K562 (cell line): ENCODE measurements at regions not wholly inside any gene's neighbourhood (a gene's known extent, or its start where the extent isn't known, plus 50 kb on each side); places are given as distances from the start of the nearest gene placed in this dataset.

ENCODE experiments used
- ATAC-seq: fragments of 200-7000 bp; cut with Tn5 transposase; 3 replicates; pipeline ENCODE4 v1.9.1; 2020; ENCODE audit warnings: moderate library complexity
- BruUV-seq: library from RNA; stranded (reverse); fragments of 400-500 nt; replicated peaks from 2 replicates; lab custom pipeline; 2021; lab: Mats Ljungman, UMichigan
- CTCF ChIA-PET: fragments of 300-600 bp; formaldehyde crosslinking; extraction: SDS; loops from one replicate; lab custom pipeline; 2021; ENCODE audit warnings: low intra/inter-chr PET ratio; lab: Yijun Ruan, JAX
- POLR2A ChIA-PET: fragments of 300-600, 350-650 bp; sonication (Branson Sonifier 250); formaldehyde crosslinking; extraction: SDS; loops from one replicate; lab custom pipeline; 2021; ENCODE audit warnings: antibody characterized with exemption, inconsistent platforms; lab: Yijun Ruan, JAX
- DNase-seq, 4 experiments: peaks; one replicate each; pipeline versions ENCODE4 v3.0.0 to v3.0.0-alpha.2; 2011 to 2018; ENCODE audit warnings: low spot score in 3 of 4, mixed read lengths in 3 of 4; ENCODE audit errors: extremely low read depth in 1 of 4
- FAIRE-seq: peaks from 2 replicates; lab custom pipeline; 2011; peaks lifted over from hg19 to GRCh38; lab: Jason Lieb, UNC
- H2AFZ ChIP-seq: 2 replicates; pipeline ENCODE4 v1.6.0; 2011; ENCODE audit warnings: low read depth, low read length, control low read depth, inconsistent platforms
- H3K27ac ChIP-seq: fragments of 200-600 bp; 3 replicates; pipeline ENCODE4 v1.8.0; 2011; ENCODE audit warnings: low read depth, mild to moderate bottlenecking, control low read depth, inconsistent platforms, low read length, moderate library complexity, mixed read lengths; ENCODE audit errors: extremely low read depth
- H3K27me3 ChIP-seq, 2 experiments: fragments of 300-600 bp in 1 of 2; 2 replicates in 1 of 2; 3 replicates in 1 of 2; pipeline versions ENCODE4 v1.6.0 to v1.8.0; 2011; ENCODE audit warnings: inconsistent platforms in 2 of 2, low read length in 2 of 2, mild to moderate bottlenecking in 1 of 2, mixed read lengths in 1 of 2, moderate library complexity in 1 of 2; ENCODE audit not compliant: control insufficient read depth in 2 of 2, insufficient read depth in 2 of 2
- H3K36me3 ChIP-seq: fragments of 300-600 bp; 3 replicates; pipeline ENCODE4 v1.8.0; 2011; ENCODE audit warnings: mild to moderate bottlenecking, low read length, inconsistent platforms; ENCODE audit not compliant: control insufficient read depth, insufficient read depth
- H3K4me1 ChIP-seq, 2 experiments: fragments of 200-600 bp in 1 of 2; replicated peaks in 1 of 2; 2 replicates in 1 of 2; 3 replicates in 1 of 2; pipeline versions ENCODE4 v1.5.1 to v1.8.0; 2011; ENCODE audit warnings: inconsistent platforms in 2 of 2, low read length in 2 of 2, mild to moderate bottlenecking in 1 of 2, mixed read lengths in 1 of 2, moderate library complexity in 1 of 2; ENCODE audit not compliant: control insufficient read depth in 2 of 2, insufficient read depth in 2 of 2
- H3K4me2 ChIP-seq: 2 replicates; pipeline ENCODE4 v1.6.1; 2011; ENCODE audit warnings: low read length, control low read depth, inconsistent platforms, mixed read lengths; ENCODE audit not compliant: insufficient read depth
- H3K4me3 ChIP-seq: fragments of 200-600 bp; sonication (generic), shearing (Covaris generic); 2 replicates; pipeline ENCODE4 v1.5.1; 2016; ENCODE audit warnings: control low read depth, inconsistent platforms
- H3K79me2 ChIP-seq: fragments of 200-600 bp; 3 replicates; pipeline ENCODE4 v1.8.0; 2011; ENCODE audit warnings: low read length, inconsistent platforms; ENCODE audit not compliant: control insufficient read depth, insufficient read depth
- H3K9ac ChIP-seq, 2 experiments: 2 replicates each; pipeline versions ENCODE4 v1.6.0 to v1.6.1; 2011; ENCODE audit warnings: low read depth in 2 of 2, low read length in 2 of 2, control low read depth in 1 of 2, inconsistent platforms in 1 of 2, mild to moderate bottlenecking in 1 of 2, mixed read lengths in 1 of 2; ENCODE audit not compliant: insufficient read depth in 1 of 2
- H3K9me1 ChIP-seq: one replicate; pipeline ENCODE4 v1.6.0; 2011; ENCODE audit warnings: inconsistent platforms, mild to moderate bottlenecking, low read length, moderate library complexity; ENCODE audit not compliant: control insufficient read depth, insufficient read depth
- H3K9me3 ChIP-seq: replicated peaks from 2 replicates; pipeline ENCODE4 v1.5.1; 2011; ENCODE audit warnings: low read depth, low read length, inconsistent platforms; ENCODE audit not compliant: control insufficient read depth, insufficient read depth
- H4K20me1 ChIP-seq: replicated peaks from 2 replicates; pipeline ENCODE4 v1.6.1; 2011; ENCODE audit warnings: low read length, inconsistent platforms, mixed read lengths; ENCODE audit not compliant: control insufficient read depth, insufficient read depth
- EP300 ChIP-seq: IDR thresholded peaks from 2 replicates; pipeline ENCODE4 v1.6.1; 2012; ENCODE audit warnings: low read length, improper control_type of control experiment
- NR2F6 ChIP-seq: fragments of 450-650 bp; formaldehyde crosslinking; IDR thresholded peaks from 2 replicates; pipeline ENCODE4 v1.4.0; 2020; ENCODE audit warnings: mild to moderate bottlenecking
- PHB2 ChIP-seq: fragments of 450-650 bp; IDR thresholded peaks from 2 replicates; pipeline ENCODE4 v1.6.1; 2017; ENCODE audit warnings: low read depth
- SMAD2 ChIP-seq: fragments of 150-350 bp; IDR thresholded peaks from 2 replicates; pipeline ENCODE4 v1.6.1; 2014; ENCODE audit warnings: low read depth, mild to moderate bottlenecking, low read length
- WGBS: fragments of 100-300 bp; shearing (Covaris generic); methylation state at CpG from one replicate; pipeline ENCODE4 v1.1.6; 2016; ENCODE audit warnings: low coverage, mixed read lengths; ENCODE audit not compliant: insufficient coverage; ENCODE audit errors: missing lambda C conversion rate; 5-methylcytosine and 5-hydroxymethylcytosine counted together
- in situ Hi-C: fragments of 300-500 bp; cut with MboI; formaldehyde crosslinking; loops from 4 replicates; pipeline ENCODE4 v1.15.0; 2018; ENCODE audit warnings: inconsistent platforms, mixed read lengths
- intact Hi-C: fragments of 100-400 bp; cut with micrococcal nuclease; formaldehyde crosslinking; loops from 2 replicates; pipeline ENCODE4 v1.14.2; 2022
- TF ChIP-seq, protein P1 (sequence below): fragments of 450-650 bp; IDR thresholded peaks from 2 replicates; pipeline ENCODE4 v1.6.1; 2018; ENCODE audit warnings: mild to moderate bottlenecking, low read depth; ENCODE audit not compliant: partially characterized antibody
- TF ChIP-seq, protein P2 (sequence below): sonication (generic); formaldehyde crosslinking; IDR thresholded peaks from 2 replicates; pipeline ENCODE4 v1.8.0; 2022; ENCODE audit warnings: mild to moderate bottlenecking, missing genetic modification reagents

DNA sequence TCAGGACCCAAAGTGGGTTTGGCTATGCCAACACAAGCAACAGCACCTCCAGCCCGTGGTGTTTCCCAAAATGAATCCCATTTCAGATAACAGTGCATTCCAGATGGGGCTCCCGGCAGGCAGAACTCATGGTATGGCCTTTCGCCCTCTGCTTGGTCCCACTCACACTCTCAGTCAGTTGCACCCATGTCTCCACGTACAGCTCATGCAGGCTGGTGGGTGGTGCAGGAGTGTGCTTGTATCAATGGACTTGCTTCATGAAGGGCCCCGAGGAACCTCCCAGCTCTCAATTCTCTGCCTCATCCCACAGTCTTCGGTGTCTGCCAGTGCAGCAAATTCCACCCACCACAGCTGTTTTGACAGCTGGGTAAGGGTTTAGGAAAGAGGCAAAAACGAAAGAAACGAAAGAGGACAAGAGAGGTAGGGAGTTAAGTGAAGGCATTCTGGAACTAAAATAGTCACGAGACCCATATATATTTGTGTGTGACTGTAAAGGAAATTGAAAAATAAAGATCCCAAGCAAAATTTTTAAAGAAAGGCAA is 278.1 kb downstream of the DCDC2C start:
- H3K4me1 ChIP-seq = no peaks in the 10 kb centered on the region
- no peaks in the 10 kb centered on the region for H3K27me3 ChIP-seq
- H3K79me2 ChIP-seq = no peaks in the 10 kb centered on the region
- no TSS peak for BruUV-seq
- H3K9me3 ChIP-seq = no peaks in the 10 kb centered on the region
- no peak for DNase-seq
- 0% methylated on average over 9 of the region's 9 CpGs for WGBS
- ATAC-seq = no peak
- H3K9ac ChIP-seq = no peak overlapping the region
- TF ChIP-seq NR2F6 (CRISPR knock-in tag) (no peak), PHB2 (no peak)
- TF ChIP-seq, protein P1, sequence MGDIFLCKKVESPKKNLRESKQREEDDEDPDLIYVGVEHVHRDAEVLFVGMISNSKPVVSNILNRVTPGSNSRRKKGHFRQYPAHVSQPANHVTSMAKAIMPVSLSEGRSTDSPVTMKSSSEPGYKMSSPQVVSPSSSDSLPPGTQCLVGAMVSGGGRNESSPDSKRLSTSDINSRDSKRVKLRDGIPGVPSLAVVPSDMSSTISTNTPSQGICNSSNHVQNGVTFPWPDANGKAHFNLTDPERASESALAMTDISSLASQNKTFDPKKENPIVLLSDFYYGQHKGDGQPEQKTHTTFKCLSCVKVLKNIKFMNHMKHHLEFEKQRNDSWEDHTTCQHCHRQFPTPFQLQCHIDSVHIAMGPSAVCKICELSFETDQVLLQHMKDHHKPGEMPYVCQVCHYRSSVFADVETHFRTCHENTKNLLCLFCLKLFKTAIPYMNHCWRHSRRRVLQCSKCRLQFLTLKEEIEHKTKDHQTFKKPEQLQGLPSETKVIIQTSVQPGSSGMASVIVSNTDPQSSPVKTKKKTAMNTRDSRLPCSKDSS = no peak
- FAIRE-seq = no peak
- no peaks in the 10 kb centered on the region for H3K9me1 ChIP-seq
- H2AFZ ChIP-seq = no peak overlapping the region
- intact Hi-C loops = no loop called here
- H3K36me3 ChIP-seq = no peaks in the 10 kb centered on the region
- CTCF ChIA-PET = no interaction called here
- in situ Hi-C loops = no loop called here
- H4K20me1 ChIP-seq = no peaks in the 10 kb centered on the region
- H3K4me3 ChIP-seq = no peak overlapping the region
- H3K27ac ChIP-seq = no peak overlapping the region
- no peak overlapping the region for H3K4me2 ChIP-seq
- POLR2A ChIA-PET = no interaction called here

DNA sequence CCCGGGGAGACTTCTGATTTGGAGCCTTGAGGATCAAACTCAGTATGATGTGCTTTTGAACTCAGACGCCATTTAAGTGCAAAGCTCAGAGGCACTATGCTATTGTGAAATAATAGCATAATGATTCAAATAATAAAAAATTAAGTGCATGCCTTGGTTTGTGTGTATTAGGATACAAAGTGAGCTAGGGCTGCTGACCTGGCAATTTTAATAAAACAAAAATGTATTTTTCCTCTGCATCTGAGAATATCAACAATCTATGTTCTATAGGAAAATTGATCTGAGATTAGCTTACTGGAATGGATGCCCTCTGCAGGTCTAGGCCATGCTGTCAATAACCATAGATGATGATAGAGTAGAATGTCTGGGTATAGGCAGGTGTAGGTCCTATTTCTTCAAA is 278.8 kb downstream of the DCDC2C start:
- no peak overlapping the region for H3K4me3 ChIP-seq
- no peak overlapping the region for H3K9ac ChIP-seq
- H3K4me2 ChIP-seq = no peak overlapping the region
- H3K9me1 ChIP-seq = no peaks in the 10 kb centered on the region
- no peaks in the 10 kb centered on the region for H3K36me3 ChIP-seq
- H3K27ac ChIP-seq = no peak overlapping the region
- WGBS = 0% methylated on average over 2 of the region's 2 CpGs
- H3K9me3 ChIP-seq = no peaks in the 10 kb centered on the region
- TF ChIP-seq PHB2 = no peak
- TF ChIP-seq, protein P2, sequence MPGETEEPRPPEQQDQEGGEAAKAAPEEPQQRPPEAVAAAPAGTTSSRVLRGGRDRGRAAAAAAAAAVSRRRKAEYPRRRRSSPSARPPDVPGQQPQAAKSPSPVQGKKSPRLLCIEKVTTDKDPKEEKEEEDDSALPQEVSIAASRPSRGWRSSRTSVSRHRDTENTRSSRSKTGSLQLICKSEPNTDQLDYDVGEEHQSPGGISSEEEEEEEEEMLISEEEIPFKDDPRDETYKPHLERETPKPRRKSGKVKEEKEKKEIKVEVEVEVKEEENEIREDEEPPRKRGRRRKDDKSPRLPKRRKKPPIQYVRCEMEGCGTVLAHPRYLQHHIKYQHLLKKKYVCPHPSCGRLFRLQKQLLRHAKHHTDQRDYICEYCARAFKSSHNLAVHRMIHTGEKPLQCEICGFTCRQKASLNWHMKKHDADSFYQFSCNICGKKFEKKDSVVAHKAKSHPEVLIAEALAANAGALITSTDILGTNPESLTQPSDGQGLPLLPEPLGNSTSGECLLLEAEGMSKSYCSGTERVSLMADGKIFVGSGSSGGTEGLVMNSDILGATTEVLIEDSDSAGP (CRISPR knock-in tag) = no peak
- TF ChIP-seq SMAD2 = no peak
- TF ChIP-seq EP300 = no peak
- TF ChIP-seq, all 486 proteins: peak for 0
- H4K20me1 ChIP-seq = no peaks in the 10 kb centered on the region
- CTCF ChIA-PET = no interaction called here
- no peaks in the 10 kb centered on the region for H3K4me1 ChIP-seq
- no TSS peak for BruUV-seq
- DNase-seq (no peak), FAIRE-seq (no peak), ATAC-seq (no peak)
- in situ Hi-C loops (no loop called here), intact Hi-C loops (no loop called here)
- no peaks in the 10 kb centered on the region for H3K27me3 ChIP-seq
- no peak overlapping the region for H2AFZ ChIP-seq
- no peaks in the 10 kb centered on the region for H3K79me2 ChIP-seq
- POLR2A ChIA-PET = no interaction called here
